Tibial artery (tissue), 4 donors: ENCODE measurements at regions not wholly inside any gene's neighbourhood (a gene's known extent, or its start where the extent isn't known, plus 50 kb on each side); places are given as distances from the start of the nearest gene placed in this dataset.

Experiments used
- DNase-seq, 2 donors: peaks; one replicate each; pipeline ENCODE4 v3.0.0-alpha.2; 2019
- H3K27ac ChIP-seq, 2 donors: fragments of 200-600 bp; sonication (generic) in 1 of 2; 1 replicate in 1 of 2; 2 replicates in 1 of 2; pipeline ENCODE4 v1.5.1; 2018 to 2019; ENCODE audit warnings: mild to moderate bottlenecking in 1 of 2
- H3K27me3 ChIP-seq, 2 donors: fragments of 200-600 bp; sonication (generic) in 1 of 2; one replicate each; pipeline versions ENCODE4 v1.5.1 to v1.6.0; 2016 to 2019
- H3K36me3 ChIP-seq, 3 donors: fragments of 200-600 bp; sonication (generic) in 2 of 3; one replicate each; pipeline ENCODE4 v1.5.1; 2016 to 2019; ENCODE audit warnings: mild to moderate bottlenecking in 2 of 3
- H3K4me1 ChIP-seq, 4 donors: fragments of 200-600 bp; sonication (generic) in 2 of 4; 1 replicate in 3 of 4; 2 replicates in 1 of 4; pipeline ENCODE4 v1.5.1; 2016 to 2019
- H3K4me3 ChIP-seq, 2 donors: fragments of 200-600 bp; sonication (generic) in 1 of 2; 1 replicate in 1 of 2; 2 replicates in 1 of 2; pipeline ENCODE4 v1.5.1; 2018 to 2019; ENCODE audit warnings: mild to moderate bottlenecking in 2 of 2
- H3K9me3 ChIP-seq, 3 donors: fragments of 200-600 bp; sonication (generic) in 1 of 3; one replicate each; pipeline ENCODE4 v1.5.1; 2016 to 2019
- intact Hi-C: fragments of 100-400 bp; cut with DNase I; formaldehyde crosslinking; loops from one replicate; pipeline ENCODE4 v1.15.0; 2023; ENCODE audit warnings: low total_unique reads
- TF ChIP-seq, protein P1 (sequence below), 2 experiments: fragments of 200-600 bp in 1 of 2; fragments of 450-650 bp in 1 of 2; IDR thresholded peaks; one replicate each; pipeline ENCODE4 v1.5.1; 2017 to 2019; ENCODE audit warnings: antibody characterized with exemption in 2 of 2, mild to moderate bottlenecking in 1 of 2, moderate library complexity in 1 of 2

DNA sequence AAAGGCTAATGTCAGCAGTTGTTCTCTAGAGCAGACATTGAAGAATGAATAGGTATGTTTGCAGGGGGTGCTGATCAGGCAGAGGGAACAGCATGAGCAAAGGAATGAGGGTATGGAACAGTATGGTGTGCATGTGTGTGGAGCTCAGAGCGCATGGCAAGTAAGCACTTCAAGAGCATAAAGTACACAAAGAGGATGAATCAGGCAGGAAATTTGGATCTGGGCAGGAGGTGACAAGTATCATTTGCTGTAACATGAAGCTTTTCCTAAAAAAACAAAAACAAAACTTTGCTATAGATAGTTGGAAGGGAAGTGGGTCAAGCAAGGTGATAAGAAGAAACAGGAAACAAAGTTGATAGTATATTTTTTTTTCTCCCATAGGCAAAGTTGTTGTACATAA, 746.8 kb downstream of the HDGFL1 start:
- H3K4me3 ChIP-seq = no peak overlapping the region
- H3K36me3 ChIP-seq = no peaks in the 10 kb centered on the region
- no peaks in the 10 kb centered on the region for H3K4me1 ChIP-seq
- DNase-seq = no peak
- H3K27ac ChIP-seq = no peak overlapping the region
- no peaks in the 10 kb centered on the region for H3K9me3 ChIP-seq
- TF ChIP-seq, protein P1, sequence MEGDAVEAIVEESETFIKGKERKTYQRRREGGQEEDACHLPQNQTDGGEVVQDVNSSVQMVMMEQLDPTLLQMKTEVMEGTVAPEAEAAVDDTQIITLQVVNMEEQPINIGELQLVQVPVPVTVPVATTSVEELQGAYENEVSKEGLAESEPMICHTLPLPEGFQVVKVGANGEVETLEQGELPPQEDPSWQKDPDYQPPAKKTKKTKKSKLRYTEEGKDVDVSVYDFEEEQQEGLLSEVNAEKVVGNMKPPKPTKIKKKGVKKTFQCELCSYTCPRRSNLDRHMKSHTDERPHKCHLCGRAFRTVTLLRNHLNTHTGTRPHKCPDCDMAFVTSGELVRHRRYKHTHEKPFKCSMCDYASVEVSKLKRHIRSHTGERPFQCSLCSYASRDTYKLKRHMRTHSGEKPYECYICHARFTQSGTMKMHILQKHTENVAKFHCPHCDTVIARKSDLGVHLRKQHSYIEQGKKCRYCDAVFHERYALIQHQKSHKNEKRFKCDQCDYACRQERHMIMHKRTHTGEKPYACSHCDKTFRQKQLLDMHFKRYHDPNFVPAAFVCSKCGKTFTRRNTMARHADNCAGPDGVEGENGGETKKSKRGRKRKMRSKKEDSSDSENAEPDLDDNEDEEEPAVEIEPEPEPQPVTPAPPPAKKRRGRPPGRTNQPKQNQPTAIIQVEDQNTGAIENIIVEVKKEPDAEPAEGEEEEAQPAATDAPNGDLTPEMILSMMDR (IDR thresholded peaks at IDR 0.05) = no peak
- no peaks in the 10 kb centered on the region for H3K27me3 ChIP-seq
- intact Hi-C loops = no loop called here

GRCh38 chr6:23316931-23317330, 747.6 kb downstream of the HDGFL1 start:
- Histone ChIP-seq H3K36me3 (no peaks in the 10 kb centered on the region), H3K4me3 (no peak overlapping the region), H3K27me3 (no peaks in the 10 kb centered on the region), H3K4me1 (no peaks in the 10 kb centered on the region), H3K27ac (no peak overlapping the region), H3K9me3 (no peaks in the 10 kb centered on the region)
- no peak for DNase-seq
- intact Hi-C loops = no loop called here
- TF ChIP-seq, protein P1 (IDR thresholded peaks at IDR 0.05) = no peak

DNA sequence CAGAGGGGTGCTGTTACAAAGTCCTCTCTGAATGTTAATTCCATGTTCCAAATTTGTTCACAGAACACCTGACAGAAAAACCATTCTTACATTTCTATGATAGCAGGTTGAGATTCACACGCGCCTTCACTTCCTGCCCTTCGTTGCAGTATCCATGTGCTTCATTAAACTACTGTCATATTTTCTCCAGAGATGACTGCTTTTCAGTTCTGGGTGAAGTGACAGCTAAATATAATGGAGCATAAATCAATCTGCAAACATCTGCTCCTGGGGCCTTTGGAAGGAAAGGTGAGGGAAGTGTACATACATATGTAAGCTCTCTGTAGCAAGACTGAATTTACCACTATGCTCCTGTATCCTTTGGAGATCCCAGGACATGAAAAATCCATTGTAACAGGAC, 750.2 kb downstream of the HDGFL1 start:
- TF ChIP-seq, protein P1 (IDR thresholded peaks at IDR 0.05) = no peak
- Histone ChIP-seq H3K27me3 (no peaks in the 10 kb centered on the region), H3K4me1 (no peaks in the 10 kb centered on the region), H3K27ac (no peak overlapping the region), H3K9me3 (no peaks in the 10 kb centered on the region), H3K4me3 (no peak overlapping the region), H3K36me3 (no peaks in the 10 kb centered on the region)
- no peak for DNase-seq
- intact Hi-C loops = no loop called here

DNA sequence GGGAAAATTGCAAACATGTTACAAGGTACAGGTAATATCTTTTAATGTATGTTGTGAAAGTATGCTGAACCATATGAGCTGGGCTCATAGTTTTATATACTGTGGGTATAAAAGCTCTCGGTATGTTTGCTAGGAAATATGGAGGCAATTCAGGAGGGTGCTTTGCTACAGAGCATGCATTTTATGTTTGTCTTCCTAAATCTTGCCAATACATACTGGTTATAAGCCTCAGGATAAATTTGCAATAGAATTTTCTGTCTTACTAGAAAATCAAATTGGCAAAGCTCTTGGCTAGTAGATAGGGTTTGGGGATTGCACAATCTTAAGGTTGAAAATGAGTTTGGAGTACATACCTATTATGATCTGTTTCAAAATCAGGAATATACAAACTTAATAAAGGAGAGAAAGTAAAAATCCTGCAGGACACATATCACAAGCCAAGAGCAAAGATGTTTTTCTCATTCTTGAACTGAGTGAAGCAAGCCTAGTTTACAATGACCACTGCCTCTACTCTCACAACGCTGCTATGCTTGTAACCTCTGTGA, 751.2 kb downstream of the HDGFL1 start:
- no peak overlapping the region for H3K27ac ChIP-seq
- no peaks in the 10 kb centered on the region for H3K9me3 ChIP-seq
- H3K36me3 ChIP-seq = no peaks in the 10 kb centered on the region
- DNase-seq = no peak
- H3K27me3 ChIP-seq = no peaks in the 10 kb centered on the region
- H3K4me1 ChIP-seq = no peaks in the 10 kb centered on the region
- H3K4me3 ChIP-seq = no peak overlapping the region
- intact Hi-C loops = no loop called here
- TF ChIP-seq, protein P1 (IDR thresholded peaks at IDR 0.05) = no peak

- H3K36me3 ChIP-seq = no peaks in the 10 kb centered on the region
- no peaks in the 10 kb centered on the region for H3K9me3 ChIP-seq
- intact Hi-C loops = no loop called here
- no peaks in the 10 kb centered on the region for H3K4me1 ChIP-seq
- H3K4me3 ChIP-seq = no peak overlapping the region
- H3K27me3 ChIP-seq = no peaks in the 10 kb centered on the region
- no peak overlapping the region for H3K27ac ChIP-seq
- DNase-seq = no peak
- TF ChIP-seq, protein P1 (IDR thresholded peaks at IDR 0.05) = no peak
Measured at GRCh38 chr6:23323897-23324296, 754.5 kb downstream of the HDGFL1 start.

DNA sequence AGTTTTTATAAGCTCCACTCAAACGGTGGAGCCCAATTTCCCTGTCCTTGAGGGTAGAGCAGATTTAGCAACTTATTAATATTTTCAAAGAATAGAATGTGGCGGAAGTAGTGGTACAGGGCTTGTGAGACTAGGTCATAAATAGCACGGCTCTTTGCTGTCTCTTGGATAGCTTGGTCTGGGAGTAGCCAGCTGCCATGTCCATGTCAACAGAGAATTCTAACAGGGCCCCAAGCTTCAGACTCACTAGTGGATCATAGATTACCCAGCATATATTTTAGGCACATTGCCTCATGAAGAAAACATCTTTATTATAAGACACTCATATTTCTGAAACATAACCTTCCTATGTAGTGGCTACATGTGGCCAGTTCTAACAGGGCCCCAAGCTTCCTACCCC, 755.7 kb downstream of the HDGFL1 start:
- no peaks in the 10 kb centered on the region for H3K4me1 ChIP-seq
- intact Hi-C loops = no loop called here
- H3K4me3 ChIP-seq = no peak overlapping the region
- no peaks in the 10 kb centered on the region for H3K9me3 ChIP-seq
- no peak overlapping the region for H3K27ac ChIP-seq
- TF ChIP-seq, protein P1 (IDR thresholded peaks at IDR 0.05) = no peak
- no peaks in the 10 kb centered on the region for H3K27me3 ChIP-seq
- no peaks in the 10 kb centered on the region for H3K36me3 ChIP-seq
- DNase-seq = no peak
